AG09309 (cell line): ENCODE measurements at regions not wholly inside any gene's neighbourhood (a gene's known extent, or its start where the extent isn't known, plus 50 kb on each side); places are given as distances from the start of the nearest gene placed in this dataset.

Experiments
- DNase-seq: peaks from one replicate; pipeline ENCODE4 v3.0.0-alpha.2; 2010; ENCODE audit warnings: low read depth
- H3K4me3 ChIP-seq: 2 replicates; pipeline ENCODE4 v1.5.1; 2011; ENCODE audit warnings: mild to moderate bottlenecking, low read depth, low read length, moderate library complexity; ENCODE audit not compliant: control insufficient read depth
- TF ChIP-seq, protein P1 (sequence below): IDR thresholded peaks from 2 replicates; pipeline ENCODE4 v1.5.1; 2011; ENCODE audit warnings: mild to moderate bottlenecking, low read depth, low read length, inconsistent platforms; ENCODE audit not compliant: insufficient read depth, control insufficient read depth; ENCODE audit errors: missing control alignments

DNA sequence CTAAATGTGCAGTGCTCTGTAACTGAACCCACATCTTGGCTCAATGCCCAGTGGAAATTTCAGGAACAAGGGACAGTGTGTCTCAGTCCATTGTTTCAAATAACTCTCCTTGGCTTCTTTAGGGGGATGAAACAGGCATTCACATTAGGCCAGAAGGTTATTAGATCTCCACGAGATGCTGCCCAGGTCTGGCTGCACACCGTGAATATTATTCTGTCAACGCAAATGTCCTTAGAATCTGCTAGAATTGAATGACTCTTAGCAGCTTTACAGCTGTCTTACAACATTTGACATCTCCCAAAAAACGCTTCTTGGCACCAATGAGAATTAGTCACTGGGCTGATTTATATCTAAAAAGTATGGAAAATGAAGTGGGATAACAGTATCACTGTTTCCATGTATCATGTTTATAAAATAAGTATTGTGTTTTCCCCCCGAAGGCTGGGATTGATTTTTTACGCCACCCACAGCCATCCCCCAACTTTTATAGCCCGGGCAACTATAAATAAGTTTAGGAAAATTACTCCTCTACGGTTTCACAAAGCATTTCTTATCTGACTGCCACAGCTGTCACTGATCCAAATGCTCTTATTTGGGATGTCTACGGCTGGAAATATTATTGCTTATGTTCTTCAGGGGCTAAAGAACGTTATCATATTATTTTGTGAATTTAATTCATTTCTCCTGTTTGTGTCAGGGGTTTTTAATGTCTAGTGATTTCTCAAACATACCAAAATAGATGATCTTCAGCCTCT is 559.7 kb upstream of the FAT1 start:
- no peak for DNase-seq
- no peak overlapping the region for H3K4me3 ChIP-seq
- TF ChIP-seq, protein P1, sequence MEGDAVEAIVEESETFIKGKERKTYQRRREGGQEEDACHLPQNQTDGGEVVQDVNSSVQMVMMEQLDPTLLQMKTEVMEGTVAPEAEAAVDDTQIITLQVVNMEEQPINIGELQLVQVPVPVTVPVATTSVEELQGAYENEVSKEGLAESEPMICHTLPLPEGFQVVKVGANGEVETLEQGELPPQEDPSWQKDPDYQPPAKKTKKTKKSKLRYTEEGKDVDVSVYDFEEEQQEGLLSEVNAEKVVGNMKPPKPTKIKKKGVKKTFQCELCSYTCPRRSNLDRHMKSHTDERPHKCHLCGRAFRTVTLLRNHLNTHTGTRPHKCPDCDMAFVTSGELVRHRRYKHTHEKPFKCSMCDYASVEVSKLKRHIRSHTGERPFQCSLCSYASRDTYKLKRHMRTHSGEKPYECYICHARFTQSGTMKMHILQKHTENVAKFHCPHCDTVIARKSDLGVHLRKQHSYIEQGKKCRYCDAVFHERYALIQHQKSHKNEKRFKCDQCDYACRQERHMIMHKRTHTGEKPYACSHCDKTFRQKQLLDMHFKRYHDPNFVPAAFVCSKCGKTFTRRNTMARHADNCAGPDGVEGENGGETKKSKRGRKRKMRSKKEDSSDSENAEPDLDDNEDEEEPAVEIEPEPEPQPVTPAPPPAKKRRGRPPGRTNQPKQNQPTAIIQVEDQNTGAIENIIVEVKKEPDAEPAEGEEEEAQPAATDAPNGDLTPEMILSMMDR = no peak

DNA sequence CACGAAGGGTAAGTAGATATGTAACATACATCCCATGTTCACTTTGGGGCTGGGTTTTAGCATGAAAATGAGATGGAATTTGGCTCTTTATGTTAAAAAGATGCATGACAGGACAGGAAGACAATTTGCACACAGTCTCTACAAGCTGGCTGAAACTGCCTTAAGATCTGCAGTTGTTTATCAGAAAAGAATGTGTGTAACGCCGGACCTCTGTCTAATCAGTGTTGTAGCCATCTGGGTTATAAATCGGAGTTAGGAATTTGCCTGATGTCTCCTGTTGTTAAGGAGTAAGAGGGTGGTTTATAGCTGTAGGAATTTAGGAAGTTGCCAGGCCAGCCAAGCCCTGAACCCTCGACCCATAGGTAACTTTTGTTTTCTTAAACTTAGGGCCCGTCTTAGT is 562.9 kb upstream of the FAT1 start:
- no peak for DNase-seq
- H3K4me3 ChIP-seq = no peak overlapping the region
- TF ChIP-seq, protein P1 = no peak

DNA sequence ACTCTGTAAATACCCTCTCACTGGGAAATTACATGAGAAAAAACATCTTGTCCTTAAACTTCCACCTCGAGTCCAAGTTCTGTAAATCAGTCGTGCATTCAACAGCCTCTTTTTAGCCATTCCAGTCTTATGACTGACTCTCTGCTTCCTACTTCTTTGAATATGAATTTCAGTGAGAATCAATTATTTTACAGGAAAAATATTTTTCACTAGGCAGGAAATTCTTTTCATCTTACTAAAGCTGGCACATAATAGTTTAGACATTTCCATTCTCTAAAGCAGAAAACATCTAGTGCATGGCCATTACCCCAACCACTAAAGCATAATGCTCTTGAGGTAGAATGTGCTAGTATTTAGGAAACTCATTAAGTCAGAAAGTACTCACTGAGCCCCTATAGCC is 565.7 kb upstream of the FAT1 start:
- DNase-seq = no peak
- TF ChIP-seq, protein P1 = no peak
- no peak overlapping the region for H3K4me3 ChIP-seq

DNA sequence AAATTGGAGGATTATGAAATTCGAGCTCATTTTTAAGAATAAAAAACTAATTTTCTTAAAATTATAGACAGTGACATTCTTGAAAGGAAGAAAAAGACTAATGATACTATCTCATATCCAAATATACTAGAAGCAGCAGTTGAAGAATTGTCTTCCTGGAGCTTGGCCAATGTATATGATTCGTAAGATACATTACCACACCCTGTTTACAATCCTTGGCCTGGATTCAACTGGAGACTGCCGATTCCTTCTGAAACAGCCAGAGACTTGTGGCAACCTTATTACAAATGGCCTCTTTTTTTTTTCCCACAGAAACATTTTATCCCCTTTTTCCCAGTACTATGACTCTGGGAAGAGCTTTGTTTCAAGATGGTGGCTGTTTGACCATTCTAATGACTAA is 571.2 kb upstream of the FAT1 start:
- TF ChIP-seq, protein P1 = no peak
- no peak overlapping the region for H3K4me3 ChIP-seq
- no peak for DNase-seq

DNA sequence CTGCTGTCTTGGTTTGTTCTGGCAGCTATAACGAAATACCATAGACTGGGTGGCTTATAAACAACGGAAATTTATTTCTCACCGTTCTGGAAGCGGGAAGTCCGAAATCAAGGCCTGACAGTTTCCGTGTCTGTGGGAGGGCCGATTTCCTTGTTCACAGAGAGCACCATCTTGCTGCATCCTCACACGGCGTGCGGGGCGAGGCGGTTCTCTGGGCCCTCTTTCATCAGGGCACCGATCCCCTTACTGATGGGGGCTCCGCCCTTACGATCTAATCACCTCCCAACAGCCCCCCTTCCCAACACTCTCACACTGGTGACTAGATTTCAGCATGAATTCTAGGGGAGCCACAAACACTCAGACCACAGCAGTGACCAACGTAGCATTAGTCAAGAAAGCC is 578.3 kb upstream of the FAT1 start:
- TF ChIP-seq, protein P1 = no peak
- no peak for DNase-seq
- H3K4me3 ChIP-seq = no peak overlapping the region

DNA sequence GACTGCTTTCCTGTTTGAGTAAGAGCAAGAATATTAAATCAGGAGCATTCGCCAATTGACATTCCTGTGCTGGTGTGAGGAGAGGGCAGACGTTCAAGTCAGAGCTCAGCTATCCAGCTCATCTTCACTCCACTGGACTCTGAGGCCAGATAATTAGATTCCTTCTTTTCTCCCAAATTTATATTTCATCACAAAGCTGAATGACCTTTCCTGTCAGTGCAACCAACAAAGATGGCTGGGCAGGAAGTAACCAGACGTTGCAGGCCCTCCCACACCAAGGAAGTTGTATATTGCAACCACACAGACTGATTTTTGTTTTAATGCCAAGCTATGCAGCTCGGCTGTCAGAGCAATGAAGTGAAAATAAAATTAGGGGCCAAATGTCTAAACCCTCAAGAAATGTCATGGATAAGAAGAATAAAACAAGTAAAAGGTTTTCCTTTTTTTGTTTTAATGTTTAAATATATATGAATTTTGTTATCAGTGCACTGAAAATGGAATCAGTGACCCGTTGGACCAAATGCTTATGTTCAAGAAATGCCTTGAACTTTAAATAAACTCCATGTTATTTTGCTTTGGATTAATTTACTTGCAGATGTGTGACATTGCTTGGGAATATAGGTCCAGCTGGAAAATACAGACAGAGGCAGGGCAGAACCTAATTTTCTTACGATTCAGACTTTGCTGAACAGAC is 578.9 kb upstream of the FAT1 start:
- DNase-seq = peak; percentile 46
- no peak overlapping the region for H3K4me3 ChIP-seq
- TF ChIP-seq, protein P1 = no peak
